LoVo (cell line): ENCODE measurements at regions not wholly inside any gene's neighbourhood (a gene's known extent, or its start where the extent isn't known, plus 50 kb on each side); places are given as distances from the start of the nearest gene placed in this dataset.
"Not testable (repeated sequence)": the region's sequence is repeated elsewhere in the genome, so short reads cannot be mapped to it uniquely, and the experiment has no call there.

Experiments
- DNase-seq: peaks from one replicate; pipeline ENCODE4 v3.0.0-alpha.2; 2016; ENCODE audit warnings: low spot score

DNA sequence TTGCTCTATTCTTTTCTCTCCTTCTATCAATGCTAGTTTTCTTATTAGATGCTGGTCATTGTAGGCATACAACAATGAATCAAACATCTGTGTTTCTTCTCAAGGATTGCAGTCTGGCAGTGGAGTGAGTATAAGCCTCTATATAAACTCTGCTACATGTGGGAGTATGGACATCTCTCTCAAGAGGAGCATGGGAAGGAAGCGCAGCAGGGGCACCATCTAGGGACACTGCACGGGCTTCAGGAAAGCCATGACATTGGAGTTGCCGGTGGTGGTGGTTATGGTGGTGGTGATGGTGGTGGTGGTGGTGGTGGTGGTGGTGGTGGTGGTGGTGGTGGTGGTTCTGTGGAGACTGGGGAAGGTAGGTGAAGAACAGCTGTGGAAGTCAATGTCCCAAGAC, 462.6 kb downstream of the RNF144A start:
- DNase-seq, result no peak

DNA sequence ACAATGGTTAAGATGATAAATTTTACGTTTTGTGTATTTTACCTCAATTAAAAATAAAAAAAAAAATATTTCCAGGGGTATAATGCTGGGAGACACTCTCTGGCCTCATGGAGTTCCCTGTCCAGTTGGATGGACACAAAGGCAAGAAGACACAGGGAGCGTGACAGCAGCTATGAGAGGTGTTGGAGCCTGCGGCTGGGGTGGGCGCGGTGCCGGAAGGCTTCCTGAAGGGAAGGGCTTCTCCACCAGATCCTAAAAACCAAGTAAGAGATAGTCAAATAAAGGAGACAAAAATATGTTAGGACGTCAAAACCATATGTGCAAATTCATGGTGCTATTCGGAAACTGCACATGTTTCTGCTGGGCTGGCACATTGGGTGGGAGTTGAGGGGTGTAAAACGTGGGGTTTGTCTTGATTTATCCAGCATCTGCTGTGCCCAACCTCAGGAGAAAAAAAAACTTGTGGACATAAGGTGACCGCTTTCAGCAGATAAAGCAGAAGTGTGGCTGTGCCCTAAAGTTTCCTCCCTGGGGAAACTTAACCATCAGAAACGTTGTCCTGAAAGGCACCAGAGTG, 467.6 kb downstream of the RNF144A start:
- DNase-seq, result no peak

DNA sequence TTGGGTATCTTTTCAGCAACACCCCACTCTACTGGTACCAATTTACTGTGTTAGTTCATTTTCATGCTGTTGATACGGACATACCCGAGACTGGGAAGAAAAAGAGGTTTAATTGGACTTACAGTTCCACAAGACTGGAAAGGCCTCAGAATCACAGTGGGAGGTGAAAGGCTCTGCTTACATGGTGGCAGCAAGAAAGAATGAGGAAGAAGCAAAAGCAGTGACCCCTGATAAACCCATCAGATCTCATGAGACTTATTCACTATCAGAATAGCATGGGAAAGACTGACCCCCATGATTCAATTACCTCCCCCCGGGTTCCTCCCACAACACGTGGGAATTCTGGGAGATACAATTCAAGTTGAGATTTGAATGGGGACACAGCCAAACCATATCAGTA, 473.1 kb downstream of the RNF144A start:
- DNase-seq, result not testable (repeated sequence)

DNA sequence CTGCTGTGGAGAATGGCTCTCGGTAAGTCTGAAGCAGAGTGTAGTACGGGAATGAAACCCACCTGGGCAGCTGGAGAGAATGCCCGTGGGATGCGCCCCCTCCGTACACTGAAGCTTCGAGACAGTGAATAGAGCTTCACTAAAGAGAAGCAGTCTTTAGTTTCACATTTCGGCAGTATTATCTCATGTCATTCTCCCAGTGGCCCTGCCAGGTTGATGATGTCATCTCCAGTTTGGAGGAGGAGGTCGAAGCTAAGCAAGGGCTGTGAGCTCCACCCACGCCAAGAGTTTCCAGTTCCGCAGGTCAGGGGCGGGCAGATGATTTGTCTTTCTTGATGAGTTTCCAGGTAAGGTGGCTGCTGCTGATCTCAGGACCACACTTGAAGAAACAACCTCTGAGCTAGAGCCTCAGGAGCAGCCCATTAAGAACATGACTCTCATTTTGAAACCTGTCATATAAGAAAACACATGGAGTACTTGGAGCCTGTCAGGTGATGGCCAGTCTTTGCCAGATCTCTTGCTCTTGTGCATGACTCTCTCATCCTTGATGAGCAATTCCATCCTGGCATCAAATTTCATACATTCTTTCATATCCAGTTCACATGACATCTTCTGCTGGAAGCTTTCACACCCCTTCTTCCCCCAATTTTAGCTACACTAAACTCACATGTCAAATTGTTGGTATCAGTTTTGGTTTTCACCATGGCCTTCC, 475.0 kb downstream of the RNF144A start:
- no peak for DNase-seq

DNA sequence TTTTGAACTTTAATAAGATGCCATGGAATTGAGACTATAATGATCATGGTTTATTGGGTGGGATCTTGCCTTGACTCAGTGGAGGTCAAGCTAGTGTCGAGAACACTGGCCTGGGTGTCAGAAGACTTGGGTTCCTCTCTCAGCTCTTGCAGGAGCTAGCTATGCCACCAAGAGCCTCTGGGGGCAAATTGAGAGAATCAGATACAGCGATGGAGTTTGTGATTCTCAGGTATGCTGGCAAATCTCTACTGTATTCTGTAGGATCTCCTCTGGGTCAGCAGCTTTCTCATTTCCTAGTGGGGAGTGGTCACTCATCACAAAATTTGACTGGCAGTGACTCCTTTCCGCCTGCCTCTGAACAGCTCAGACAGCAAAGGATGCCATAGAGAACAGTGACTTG, 477.0 kb downstream of the RNF144A start:
- no peak for DNase-seq

DNA sequence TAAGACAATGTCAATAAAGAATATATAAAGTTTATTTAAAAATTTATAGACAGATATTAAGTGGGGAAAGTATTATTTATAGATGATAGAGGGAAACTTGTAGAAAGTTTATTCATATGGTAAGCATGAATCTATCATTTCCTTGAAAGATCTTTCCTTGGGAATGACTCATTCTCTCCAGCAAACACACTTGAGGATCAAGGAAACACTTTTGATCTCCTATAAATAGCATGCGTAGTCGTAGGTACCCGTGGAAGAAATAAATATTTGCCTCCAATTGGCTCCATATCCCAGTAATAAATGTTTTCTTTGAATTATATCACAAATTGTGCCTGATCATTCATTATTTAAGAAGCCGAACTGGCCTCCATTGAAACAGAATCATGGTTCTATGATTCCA, 483.4 kb downstream of the RNF144A start:
- peak; percentile 4 for DNase-seq

DNA sequence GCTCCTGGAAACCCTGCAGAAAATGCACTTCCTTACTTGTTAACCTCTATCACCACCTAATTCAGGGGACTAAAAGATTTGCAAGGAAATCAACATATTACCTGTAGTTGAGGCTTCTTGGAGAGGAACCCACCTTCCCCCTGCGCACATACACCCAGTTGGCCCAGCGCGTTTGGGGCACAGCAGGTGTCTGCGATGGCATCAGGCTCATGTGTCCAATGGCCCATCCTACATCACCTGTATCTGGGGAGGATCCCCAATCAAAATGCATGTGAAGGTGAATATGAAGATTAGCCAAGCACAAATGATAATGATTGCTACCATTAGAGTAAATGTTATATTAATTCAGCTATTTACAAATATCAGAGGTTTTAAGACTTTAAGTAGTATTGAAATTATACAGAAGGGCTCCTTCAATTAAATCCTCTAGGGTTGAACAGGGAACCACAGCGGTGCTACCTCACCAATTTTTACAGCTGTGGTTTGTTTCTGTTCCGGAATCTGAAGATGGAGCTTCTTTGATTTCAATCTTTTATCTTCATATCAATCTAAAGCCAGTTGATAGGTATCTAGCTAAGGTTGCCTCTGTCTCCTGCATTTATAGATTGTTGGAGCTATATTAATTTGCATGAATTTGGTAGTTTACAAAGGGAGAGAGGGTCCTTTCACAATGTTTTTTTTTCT, 486.0 kb downstream of the RNF144A start:
- DNase-seq, result no peak

DNA sequence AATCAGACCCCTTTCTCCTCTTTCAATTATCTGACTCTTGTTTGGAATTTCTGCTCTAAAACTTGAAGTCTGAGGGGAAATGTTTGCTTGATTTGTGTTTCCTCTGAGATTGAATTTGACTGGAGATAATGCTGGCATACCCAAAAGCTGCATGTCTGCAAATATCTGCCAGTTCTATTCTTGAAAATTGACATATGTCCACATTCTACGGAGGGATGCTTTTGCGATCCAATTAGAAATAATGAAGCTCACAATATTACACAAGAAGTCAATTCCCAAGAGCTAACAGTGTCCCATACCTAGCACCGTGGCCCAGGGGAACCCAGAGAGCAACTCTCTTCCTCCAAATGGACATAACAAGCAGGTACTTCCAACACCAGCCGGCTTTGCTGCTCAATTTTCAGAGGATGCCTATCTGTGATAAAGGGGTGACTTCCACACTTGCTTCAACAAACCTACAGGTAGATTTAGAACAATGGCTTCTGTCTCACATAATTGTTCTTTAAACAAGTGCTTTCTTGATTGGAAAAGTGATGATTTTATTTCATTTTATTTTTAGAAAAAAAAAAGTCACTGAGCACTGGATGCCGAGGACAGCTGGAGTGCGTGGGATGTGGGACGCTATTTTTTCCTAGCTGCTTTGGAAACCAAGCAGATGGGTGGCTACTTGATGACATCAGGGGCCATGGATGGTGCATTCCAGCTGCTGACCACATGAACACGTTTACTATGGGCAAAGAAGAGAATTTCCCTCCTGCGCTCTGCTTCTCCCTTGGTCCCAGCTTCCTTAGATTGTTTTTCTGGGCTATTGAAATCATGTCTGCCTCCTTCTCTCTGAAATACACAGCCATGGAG, 488.9 kb downstream of the RNF144A start:
- no peak for DNase-seq

DNA sequence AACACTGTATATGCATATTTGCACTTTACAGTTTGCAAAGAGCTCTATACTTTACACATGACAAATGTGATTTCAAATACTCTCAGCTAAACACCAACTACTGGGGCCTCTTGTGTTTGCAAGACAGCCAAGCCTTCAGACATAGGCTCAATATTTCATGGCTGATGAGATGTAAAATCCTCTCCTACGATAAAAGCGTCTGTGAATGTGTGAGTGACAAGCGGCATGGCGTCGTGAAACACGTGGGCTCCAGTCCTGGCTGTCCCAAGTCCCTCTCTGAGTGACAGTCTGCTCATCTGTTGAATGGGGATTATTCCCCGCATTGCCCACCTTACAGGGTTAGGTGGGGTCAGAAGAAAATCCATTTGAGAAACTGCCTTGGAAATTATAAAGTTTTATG, 489.8 kb downstream of the RNF144A start:
- DNase-seq, result no peak

DNA sequence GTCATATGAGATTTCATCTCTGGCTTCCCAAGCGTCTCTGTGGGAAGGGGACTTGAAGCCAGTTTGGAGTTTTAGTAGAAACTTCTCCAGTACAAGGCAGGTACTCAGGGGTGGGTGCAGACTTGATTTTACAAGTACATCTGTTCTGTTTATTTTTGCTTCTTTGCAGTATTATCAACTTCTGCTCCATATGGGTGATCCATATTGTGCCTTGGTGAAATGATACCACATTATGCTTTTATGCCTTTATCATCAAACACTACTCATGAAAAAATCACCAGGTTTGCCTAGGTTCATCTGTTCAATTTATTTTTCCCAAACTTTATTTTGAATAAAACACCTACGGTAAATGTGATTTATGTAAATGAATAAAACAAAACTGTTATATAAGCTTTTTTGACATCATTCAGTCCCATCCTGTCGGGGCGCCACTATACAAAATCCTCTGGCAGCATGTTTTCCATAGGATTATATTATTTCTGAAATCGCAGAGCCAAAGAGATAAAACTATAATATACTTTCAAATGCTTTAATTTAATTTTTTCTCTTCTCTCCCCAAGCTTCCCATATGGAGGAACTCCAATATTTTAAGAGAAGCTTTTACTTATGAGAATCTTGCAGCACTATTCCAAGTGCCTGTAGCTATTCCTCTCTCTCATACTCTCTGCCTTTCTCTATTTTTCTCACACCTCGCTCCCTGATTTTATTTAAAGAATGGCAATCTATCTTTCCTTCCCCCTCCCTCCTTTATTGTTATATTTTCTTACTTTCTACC, 490.9 kb downstream of the RNF144A start:
- DNase-seq, result no peak

DNA sequence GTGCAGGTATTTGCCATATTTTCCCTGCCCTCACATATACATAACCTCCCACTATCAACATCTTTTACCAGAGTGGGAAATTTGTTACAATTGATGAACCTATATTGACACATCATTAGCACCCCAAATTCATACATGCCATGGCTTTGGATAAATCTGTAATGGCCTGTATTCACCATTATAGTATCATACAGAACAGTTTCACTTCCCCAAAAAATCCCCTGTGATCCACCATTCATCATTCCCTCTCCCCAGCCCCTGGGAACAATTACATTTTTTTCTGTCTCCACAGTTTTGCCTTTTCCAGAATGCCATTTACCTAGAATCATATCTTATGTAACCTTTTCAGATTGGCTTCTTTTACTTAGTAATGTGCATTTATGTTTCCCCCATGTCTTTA, 494.5 kb downstream of the RNF144A start:
- DNase-seq, result no peak

DNA sequence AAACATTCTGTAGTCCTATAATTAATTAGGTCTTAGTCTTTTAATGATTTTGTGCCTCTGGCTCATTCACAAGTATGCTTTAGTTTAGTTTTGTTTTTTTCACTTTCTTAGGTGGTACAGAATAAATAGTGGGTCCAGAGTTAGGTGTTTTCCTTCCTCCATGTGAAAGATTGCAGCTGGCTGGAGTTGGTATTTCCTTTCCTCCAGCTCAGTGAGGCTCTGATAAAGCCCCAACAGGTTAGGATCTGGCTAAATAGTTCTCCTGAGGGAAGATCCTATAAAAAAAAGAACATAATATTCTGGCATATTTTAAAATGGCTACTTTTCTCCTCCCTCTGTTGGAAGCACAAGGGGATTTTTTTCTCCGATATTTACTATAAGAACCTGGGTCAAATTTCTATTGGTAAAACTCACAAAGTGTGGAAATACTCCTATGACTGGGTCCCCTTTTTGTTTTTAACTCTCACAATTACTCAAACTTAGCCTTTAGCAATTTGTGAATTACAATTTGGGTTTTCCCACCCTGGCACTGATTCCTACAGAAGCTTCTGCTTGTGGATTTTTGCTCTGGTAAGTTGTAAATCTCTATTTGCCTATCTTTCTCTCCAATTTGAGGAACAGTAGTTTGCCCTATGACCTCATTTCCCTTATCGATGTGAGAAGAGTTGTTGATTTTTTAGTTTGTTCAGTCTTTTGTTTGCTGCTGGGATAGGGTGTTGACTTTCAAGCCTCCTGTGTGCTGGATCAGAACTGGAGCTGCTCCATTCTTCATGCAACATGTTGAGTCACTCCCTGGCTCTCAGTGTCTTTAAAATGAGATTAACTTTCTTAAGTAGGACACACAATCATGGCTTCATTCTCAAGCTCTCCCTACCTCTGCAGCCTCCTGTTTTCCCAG, 500.9 kb downstream of the RNF144A start:
- DNase-seq, result no peak

DNA sequence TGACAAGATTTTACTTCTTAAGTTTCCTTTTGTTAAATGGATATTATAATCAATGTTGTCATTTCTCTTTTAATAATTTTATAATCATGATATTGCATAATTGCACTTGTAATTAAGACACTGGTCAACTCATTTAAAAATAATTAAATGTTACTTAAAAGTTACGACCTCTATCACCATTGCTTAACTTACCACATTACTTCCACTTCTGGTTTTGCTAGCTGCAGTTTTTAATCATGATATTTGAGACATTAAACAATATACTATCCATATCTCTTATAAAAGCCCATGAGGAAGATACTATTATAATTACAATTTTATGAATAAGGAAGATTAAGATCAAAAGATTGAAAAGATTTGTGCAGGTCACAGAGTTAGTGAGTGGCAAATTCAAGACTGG, 502.0 kb downstream of the RNF144A start:
- no peak for DNase-seq

DNA sequence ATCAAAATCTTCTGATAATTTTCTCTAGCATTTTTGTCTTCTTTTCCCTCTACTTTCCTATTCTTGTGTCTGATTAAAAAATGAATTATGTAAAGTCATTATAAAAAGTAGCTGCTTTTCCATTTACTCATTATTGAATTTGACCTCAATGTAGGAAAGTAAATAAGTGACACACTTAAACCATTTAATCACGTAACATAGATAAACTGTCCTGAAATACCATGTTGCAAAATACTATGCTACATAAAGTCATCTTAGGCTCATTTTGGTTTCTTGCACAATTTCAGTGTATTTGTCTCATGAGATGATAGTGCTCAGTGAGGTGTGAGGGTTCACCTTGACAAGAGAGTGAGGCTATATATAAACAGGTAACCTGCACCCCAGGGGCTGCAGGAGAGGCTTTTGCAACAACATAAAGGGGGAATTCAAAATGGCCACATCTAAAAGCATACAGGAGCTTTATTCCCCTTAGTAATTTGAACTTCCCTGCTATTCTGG, 502.7 kb downstream of the RNF144A start:
- DNase-seq, result no peak

DNA sequence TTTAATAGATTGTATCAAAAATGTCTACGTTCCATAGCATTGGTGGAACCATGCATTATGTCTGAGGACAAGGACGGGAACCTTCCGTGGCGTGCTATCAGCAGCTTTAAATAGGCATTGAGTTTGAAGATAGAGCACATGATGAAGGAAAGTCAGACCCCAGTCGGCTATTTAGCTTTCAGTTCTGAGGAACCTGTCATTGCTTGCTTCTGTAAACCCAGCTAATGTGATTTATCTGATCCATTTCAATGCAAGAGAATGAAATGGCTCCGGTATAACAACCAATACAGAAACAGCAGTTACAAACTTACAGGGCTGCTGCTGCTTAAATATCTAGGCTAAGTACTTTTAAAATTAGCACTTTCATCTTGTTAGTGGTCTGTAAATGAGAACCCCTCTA, 503.3 kb downstream of the RNF144A start:
- DNase-seq, result no peak

DNA sequence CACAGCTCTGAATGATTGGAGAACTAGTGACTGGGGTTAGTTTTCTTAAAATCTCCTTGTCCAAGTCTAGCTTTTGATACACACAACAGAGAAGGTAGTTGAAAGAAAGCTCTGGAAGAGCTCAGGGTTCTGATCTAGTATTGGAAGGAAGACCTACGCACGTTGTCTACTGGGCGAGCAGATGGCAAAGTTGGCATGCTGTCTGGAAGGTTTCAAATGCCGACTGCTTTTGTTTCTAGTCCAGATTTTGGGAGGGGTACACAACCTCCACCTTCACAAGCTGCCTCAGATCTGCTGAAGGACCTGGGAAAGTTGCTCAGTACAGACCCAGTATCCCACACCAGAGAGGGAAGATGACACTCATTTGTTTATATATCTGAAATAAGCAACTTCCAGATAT, 507.3 kb downstream of the RNF144A start:
- DNase-seq, result no peak

DNA sequence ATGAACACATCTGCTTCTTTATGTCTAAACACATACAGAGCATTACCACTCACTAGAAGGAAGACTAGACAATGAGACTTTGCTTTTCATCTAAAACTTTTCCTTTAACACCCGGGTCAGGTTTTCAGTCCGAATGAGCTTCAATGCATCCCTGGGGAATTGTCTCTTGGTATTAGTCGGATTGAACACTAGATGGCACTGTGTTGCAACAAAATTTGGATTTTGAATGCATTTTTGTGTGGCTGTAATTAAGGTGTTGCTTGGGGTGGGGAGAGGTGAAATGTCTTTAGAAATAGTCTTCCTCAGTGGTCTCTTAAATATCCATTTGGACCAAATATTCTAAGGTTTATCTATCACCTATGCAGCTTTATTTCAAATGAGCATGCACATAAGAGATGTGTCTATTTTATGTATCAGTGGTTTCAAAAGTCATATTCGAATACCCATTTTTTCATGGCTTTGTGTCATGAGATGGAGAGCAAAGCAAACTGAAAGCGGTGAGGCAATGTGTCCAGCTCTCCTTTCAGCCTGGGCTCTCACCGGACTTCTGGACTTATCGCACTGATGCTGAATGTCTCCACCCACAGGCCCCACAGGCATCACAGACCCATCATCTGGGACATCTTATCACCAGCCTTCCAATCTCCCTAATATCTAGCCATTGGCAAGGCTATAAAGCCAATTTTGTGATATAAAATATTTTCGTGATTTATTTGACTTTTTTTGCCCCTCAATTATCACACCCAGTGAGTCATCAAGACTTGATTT, 510.3 kb downstream of the RNF144A start:
- DNase-seq, result peak; percentile 59

DNA sequence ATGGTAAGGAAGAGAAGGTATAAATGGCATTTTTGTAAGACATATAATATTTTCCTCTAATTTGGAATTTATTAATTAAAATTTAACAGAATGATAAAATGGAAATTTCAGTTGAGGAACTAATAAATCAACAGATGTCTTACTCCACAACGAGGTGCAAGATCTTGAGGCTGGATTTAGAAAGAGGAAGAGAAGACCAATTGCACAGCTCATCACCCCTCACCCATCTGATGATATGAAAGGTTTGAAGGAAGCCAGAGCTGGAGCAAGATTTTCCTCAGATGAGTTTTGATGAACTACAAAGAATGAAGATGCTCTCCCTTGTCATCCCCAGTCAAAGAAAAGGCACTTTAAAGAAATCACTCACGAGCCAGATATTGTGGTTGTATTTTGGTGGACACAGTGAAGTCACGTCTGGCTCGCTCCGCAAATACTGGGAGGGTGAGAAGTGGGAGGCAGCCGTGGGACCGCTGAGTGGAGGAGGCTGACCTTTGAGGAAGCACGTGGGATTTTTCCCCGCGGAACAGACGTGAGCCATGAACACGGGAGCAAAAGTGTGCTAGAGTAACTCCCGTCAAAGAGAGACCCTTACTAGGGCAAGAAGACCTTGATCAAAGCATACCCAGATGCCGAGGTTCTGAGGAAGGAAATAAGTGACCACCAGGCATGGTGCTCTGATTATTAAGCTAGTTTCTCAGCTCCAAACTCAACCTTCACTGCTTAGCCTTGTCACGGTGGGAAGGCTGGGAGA, 511.4 kb downstream of the RNF144A start:
- no peak for DNase-seq

DNA sequence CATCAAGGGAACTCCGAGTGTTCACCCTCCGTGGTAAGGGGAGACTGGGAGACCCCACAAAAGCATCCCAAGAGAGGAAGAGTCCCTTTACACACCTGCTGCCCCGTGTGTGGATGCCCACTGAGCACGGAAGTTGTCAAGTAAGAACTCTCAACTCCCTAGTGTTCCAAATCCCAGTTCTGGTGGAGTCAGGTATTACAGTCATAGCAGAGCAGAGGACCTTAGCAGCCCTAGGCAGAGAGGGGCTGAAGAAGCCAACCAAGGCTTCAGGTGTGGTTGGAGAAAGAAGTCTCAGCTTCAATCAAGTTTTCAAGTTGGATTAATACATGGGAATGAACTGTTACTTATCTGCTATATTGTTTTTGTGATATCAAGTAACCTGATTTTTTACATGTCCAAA, 512.5 kb downstream of the RNF144A start:
- no peak for DNase-seq
